ENCODE measurements at regions not wholly inside any gene's neighbourhood (a gene's known extent, or its start where the extent isn't known, plus 50 kb on each side); places are given as distances from the start of the nearest gene placed in this dataset.

DNA sequence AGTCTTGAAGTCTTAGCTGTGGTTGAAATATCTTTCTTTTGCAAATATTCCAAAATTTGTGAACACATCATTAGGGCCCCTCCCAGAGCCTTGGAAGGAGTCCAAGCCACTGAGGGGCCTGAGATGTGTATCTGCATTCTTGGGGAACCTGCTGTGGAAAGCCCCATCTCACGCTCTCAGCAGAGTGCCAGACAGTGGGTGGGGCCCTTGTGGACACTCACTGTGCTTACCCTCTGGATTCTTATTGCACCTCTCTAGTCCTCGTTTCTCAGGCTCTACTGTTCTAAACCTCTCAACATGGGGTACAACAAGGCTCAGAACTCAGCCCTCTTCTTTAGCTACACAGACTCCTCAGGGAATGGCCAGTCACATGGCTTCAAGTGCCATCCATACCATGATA lies 416.2 kb upstream of the CDH4 start:
- intact Hi-C loops (cut with DNase I), result no loop called here
- DNase-seq (ENCODE audit: low spot score), result no peak

DNA sequence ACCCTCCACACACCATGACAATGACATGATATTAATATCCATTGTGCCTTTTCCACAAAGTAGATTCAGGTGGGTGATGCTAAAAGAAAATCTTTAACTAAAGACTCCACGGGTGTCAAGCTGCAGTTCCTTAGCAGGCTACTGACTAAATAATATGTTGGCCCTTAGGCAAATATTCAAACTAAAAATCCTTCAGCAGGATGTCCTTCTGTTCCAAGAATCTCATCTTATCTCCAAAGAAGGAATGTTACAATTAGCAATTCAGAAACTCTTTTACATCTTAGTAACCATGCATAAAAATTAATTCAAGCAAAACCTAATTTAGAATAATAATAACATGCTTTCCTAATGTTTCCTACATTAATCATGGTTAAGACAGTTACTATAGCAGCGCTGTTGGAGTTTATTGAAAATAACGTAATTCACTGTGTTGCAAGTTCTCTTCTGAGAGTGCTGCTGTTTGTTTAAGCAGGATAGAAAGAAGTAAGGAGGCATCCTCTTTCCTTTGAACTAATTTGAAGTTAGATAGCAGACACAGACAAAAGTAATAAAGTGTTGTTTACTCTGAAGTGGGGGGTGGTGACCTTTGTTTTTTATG lies 414.8 kb upstream of the CDH4 start:
- no peak for DNase-seq (ENCODE audit: low spot score)
- intact Hi-C loops (cut with DNase I), result no loop called here

DNA sequence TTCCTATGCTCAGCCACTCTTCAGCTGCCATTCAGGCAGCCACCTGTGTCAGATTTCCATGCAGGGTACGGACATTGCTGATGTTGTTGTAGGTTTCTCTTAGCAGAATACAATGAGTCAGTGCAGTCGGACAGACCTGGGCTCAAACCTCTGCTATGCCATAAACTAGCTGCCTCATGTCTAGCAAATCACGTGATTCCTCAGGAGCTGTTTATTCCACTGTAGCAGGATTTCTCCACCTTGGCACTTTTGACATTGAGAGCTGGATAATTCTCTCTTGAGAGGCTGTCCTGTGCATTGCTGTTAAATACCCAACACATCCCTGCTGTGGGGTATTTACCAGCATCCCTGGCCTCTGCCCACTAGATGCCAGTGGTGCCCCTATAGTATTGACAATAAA lies 413.8 kb upstream of the CDH4 start:
- intact Hi-C loops (cut with DNase I), result no loop called here
- no peak for DNase-seq (ENCODE audit: low spot score)

DNA sequence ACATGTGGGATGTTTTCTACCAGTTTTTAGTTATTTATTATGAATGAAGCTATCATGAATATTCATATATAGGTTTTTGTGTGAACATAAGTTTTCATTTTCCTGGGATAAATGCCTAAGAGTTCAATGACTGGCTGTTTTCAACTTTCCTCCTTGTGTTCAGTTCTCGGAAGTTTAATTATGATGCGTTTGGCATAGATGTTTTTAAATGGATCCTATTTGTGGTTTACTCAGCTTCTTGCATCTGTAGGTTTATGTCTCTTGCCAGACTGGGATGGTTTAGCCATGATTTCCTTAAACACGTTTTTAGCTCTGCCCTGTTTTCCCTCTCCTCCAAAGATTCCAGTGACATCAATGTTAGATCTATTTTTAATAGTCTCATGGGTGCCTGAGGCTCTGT lies 411.1 kb upstream of the CDH4 start:
- DNase-seq (ENCODE audit: low spot score), result no peak
- intact Hi-C loops (cut with DNase I), result loop anchor here in 1 of 2 donors (10.0 kb wide), 1 partner anchor 294 kb away; no protein-coding TSS in a partner anchor

DNA sequence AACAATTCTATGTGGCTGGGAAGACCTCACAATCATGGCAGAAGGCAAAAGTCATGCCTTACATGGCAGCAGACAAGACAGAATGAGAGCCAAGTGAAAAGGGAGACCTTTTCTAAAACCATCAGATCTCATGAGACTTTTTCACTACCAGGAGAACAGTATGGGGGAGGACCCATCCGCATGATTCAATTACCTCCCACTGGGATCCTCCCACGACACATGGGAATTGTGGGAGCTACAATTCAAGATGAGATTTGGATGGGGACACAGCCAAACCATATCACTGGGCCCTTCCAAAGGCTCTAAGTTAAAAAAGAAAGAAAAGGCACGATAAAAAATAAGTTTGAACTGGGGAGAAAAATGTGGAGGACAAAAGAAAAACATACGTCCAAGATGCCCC lies 406.9 kb upstream of the CDH4 start:
- intact Hi-C loops (cut with DNase I), result loop anchor here in 1 of 2 donors (10.0 kb wide), 1 partner anchor 290 kb away; no protein-coding TSS in a partner anchor
- no peak for DNase-seq (ENCODE audit: low spot score)

DNA sequence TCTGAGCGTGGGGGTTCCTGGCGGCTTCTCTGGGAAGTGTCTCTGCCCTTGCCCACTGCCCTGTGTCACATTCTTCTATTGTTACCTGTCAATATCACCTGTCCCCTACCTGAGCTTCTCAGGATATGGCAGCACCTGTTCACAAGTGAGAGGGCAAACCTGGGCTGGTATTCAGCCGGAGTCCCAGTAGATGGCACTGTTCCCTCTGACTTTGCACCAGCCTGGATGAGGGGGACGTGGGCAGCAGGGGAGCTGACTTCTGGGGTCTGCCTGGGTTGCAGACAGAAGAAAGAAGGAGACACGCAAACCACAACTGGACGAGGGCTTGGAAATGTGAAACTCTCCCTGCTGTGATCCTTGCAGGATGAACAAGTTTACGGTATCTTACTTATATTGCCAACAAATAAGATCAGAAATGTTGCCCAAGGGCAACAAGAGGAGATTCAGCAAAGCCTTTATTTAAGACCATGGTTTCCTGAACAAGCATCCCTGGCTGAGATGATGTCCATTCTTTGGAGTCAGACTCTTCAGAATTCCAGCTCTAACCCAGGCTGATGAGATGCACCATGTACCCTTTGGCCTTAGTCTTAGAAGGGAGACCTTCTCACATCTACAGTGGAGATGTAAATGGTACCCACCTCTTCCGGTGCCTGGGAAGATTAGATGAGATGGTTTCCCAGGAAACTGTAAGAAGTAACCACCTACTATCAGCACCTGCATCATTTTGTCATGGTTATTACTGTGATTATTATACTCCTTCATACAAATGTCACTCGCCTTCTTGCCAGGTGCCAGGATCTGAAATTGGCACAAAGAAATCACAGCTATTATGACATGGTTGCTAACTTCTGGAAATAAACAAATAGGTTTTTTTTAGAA lies 400.0 kb upstream of the CDH4 start:
- no peak for DNase-seq (ENCODE audit: low spot score)
- intact Hi-C loops (cut with DNase I), result no loop called here

DNA sequence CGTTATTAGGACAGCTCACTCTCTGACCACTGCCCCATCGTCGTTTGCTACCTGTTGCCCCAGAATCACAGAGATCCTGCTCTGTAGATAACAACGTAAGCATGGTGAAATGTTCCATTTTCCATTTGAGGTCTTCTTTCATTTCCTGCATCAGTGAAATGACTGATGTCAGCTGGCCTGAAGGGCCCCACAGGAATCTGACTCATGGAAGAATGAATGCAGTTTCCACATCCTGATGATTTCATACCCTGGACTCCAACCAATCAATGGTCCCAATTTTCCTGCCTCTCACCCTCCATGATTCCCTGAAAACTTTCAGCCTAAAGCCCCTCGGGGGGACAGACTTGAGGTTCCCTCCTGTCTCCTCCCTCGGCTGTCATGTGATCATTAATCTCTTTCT lies 394.4 kb upstream of the CDH4 start:
- intact Hi-C loops (cut with DNase I), result no loop called here
- DNase-seq (ENCODE audit: low spot score), result no peak

DNA sequence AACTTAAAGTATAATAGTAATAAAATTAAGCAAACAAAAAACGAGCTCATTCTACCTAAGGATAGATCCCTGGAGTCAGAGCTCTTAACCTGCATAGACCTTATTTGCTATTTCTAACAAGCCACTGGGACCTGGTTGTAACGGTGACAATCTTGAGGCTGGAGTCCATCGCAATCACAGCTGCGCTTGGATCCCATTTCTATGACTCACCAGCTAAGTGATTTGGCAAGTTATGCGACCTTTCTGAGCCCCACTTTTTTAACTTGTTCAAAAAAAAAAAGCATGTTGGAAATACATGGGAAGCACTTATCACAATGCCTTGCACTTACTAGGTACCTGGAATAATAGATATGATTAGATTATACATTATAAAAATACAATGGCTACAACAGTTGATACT lies 389.5 kb upstream of the CDH4 start:
- intact Hi-C loops (cut with DNase I), result no loop called here
- DNase-seq (ENCODE audit: low spot score), result no peak

DNA sequence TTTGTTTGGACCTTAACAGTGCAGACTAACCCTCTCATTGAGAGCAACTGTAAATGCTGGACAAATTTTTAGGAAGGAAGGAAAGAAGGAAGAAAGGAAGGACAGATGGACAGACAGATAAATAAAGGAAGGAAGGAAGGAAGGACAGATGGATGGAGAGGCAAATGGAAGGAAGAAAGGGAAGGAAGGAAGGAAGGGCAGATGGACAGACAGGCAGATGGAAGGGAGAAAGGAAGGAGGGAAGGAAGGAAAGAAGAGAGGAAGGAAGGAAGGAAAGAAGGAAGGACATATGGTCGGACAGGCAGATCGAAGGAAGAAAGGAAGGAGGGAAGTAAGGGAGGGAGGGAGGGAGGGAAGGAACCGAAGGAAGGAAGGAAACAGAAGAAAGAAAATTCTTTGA lies 388.5 kb upstream of the CDH4 start:
- intact Hi-C loops (cut with DNase I), result no loop called here
- no peak for DNase-seq (ENCODE audit: low spot score)

DNA sequence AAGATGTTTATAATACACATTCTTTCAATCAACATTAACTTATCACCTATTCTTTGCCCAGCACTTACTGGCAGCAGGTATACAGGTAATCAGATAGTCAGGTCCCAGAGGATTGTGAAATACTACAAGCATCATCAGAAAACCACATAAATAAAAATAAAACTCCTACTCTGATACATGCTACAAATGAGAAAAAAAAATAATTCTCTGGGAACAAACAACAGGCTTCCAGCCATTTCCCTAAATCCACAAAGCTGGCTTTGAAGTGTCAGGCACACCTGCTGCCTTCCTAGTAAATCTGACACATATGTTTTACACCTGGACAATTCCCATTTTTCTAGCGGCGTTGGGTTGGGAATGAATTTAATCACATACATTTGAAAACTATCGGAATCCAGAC lies 384.5 kb upstream of the CDH4 start:
- no peak for DNase-seq (ENCODE audit: low spot score)
- intact Hi-C loops (cut with DNase I), result no loop called here

DNA sequence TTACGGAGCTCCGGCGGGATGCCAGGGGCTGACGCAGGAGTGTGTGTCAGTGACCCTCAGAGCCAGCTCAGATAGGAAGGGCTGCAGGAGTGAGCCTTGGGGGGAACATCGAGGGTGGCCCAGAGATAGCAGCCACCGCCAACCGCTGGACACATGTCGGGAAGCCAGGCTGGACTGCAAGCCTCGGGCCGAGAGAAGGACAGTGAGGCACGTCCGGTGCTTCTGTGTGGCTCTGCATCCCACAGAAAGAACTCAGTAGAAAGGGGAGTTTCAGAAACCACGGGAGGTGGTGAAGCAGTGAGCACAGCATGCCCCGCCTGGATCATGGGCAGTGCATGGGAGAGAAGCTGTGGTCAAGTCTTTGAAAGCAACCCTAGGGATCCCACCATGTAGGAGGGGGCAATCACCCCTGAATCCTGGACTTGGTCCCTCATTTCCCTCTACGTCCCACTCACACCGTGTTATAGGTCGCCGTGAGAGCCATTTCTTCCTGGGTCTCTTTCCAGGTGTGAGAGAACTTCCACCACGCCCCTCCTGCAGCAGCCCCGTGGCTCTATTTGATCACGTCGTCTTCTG lies 383.7 kb upstream of the CDH4 start:
- intact Hi-C loops (cut with DNase I), result no loop called here
- DNase-seq (ENCODE audit: low spot score), result no peak

DNA sequence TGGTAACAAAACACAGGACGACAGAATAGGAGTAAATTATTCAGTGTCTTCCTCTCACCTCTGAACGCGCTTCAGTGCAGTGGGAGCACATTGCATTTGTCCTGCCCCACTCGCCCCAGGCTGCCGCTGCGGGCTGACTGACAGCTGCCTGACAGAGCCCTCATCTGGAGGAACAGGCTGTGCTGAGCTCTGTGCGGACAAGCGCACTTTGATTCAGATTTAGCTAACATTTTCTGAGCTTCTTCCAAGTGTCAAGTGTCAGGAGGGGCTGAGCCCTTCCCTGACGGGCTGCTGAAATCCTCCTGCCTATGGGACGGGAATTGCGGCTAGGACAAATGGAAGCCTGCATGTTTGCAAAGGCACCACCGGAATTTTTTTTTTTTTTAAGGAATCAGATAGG lies 383.0 kb upstream of the CDH4 start:
- intact Hi-C loops (cut with DNase I), result no loop called here
- no peak for DNase-seq (ENCODE audit: low spot score)

DNA sequence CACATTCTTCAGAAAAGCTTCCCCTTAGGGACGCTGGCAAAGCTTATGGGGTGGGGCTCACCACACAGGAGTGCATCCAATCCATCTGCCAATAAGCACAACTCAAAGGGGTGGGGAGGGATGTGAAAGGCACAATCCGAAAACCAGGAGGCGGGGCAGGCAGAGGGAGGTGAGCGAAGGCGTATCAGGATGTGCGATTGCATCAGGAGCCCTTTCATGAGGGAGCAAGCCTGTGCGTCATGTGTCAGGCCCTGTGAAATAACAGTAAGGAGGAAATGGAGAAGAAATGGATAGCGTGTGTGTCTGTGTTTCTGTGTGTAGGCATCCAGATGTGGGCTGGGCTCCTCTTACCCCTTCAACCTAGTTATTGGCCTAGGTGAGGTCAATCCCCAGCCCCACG lies 382.4 kb upstream of the CDH4 start:
- no peak for DNase-seq (ENCODE audit: low spot score)
- intact Hi-C loops (cut with DNase I), result no loop called here

DNA sequence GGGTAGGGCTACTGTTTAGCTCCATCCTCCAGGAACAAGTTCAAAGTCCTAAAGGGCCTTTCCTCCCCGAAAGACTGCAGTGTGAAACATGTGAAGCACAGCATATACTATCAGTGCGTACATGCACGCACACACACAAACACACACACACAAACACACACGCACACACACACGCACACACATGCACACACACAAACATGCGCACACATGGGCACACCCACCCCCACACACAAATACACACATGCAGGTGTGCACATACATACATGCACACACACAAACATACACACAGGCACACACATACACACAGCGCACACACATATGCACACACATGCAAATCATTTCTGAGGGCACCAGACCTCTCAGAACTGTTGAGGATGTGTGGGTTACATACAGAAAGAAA lies 382.0 kb upstream of the CDH4 start:
- intact Hi-C loops (cut with DNase I), result no loop called here
- no peak for DNase-seq (ENCODE audit: low spot score)

DNA sequence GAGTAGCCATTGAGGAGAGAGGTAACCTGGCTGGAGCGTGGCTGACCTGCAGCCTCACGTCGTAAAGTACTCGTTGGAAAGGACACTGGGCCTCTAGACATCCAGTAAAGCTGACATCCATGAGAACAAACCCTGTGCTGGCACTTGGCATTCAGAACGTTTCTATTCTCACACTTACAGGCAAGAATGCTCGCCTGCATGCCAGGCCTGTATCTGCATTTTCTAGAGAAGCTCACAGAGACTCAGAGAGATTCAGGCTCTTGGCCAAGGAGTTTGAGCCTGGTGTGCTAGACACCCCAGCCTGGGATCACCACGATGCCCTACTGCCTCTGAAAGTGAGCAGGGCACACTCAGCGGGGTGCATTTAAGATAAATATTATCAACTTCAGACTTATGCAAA lies 379.8 kb upstream of the CDH4 start:
- intact Hi-C loops (cut with DNase I), result no loop called here
- DNase-seq (ENCODE audit: low spot score), result no peak

DNA sequence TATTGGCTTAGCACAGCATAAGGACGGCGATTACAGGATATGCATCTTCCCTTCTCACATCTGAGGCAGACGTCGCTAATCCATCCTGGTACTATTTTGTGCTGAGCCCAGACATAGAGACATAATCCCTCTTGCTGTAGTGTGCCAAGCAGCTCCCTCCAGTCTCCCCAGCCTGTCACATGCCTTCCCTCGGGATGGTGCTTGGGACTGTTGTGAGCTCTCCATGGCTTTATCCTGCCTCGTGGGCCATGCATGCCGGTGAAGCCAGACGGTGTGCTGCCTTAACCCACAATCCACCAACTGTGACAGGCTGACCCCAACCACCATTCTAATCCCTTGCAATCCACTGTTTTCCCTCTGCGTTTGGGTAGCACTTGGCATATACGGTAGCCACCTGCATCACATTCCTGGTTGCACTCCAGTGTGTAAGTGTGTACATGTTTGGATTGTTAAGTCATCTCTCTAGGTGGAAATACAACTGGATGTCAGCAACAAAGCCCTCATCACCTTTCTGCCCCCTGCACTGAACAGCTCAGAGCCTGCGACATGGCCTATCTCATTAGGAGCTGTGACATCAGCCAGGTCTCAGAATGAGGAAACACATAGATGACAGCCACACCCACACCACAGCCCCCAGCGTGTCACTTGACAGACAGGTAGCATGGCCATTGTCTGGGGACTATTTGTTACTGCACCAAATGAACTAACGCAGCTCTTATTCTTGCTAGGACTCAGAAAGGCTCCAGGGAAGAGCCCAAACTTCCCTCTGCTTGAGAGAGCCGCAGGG lies 374.8 kb upstream of the CDH4 start:
- DNase-seq (ENCODE audit: low spot score), result no peak
- intact Hi-C loops (cut with DNase I), result loop anchor here in 1 of 2 donors (5.0 kb wide), 1 partner anchor 1110 kb away; no protein-coding TSS in a partner anchor

DNA sequence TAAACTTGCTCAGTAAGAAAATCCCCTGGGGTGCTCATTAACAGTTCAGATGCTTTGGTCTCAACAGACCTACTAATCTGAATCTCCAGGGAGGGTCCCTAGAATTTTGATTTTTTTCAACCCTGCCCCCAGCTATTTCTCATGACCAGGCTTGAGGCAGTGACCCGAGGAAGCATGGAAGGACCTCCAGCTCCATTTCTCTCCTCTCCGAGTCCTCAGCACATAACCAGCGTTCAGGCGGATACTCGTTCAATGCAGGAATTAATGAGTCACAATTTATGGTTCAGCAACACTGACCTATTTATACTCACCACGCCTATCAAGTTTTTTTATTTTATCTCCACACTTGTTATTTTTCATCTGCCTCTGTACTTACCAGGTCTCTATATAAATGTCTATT lies 369.2 kb upstream of the CDH4 start:
- DNase-seq (ENCODE audit: low spot score), result no peak
- intact Hi-C loops (cut with DNase I), result no loop called here

DNA sequence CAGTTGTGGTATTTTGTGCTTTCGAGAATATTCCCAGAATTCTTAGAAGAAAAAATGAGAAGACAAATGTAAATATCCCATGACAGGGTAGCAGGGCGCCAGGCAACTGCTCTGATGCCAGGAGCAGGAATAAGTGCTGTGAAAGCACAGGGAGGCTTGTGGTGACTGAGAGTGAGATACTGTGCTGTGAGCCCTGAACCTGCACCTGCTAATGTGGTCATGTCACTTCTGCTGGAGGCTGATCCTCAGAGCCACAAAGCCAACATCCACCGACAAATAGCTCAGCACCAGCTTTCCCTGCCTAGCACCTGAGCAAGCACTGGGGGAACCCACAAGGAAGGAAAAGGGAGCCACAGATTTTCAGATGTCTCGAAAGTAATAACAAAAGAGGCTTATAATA lies 368.6 kb upstream of the CDH4 start:
- no peak for DNase-seq (ENCODE audit: low spot score)

DNA sequence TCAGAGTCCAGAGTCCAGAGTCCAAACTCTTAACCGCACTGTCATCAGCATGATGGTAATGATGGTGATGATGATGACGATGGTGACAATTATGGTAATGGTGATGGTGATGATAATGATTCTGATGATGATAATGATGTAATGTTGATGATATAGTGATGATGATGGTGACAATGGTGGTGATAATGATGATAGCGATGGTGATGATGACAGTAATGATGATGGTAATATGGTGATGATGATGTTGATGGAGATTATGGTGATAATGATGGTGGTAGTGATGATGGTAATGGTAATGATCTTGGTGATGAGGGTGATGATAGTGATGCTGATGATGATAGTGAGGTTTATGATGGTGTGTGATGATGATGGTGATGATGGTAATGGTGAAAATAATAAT lies 367.8 kb upstream of the CDH4 start:
- intact Hi-C loops (cut with DNase I), result no loop called here
- DNase-seq (ENCODE audit: low spot score), result no peak

More for the DNA sequence above, 368.6 kb upstream of the CDH4 start:
- intact Hi-C loops (cut with DNase I), result no loop called here

DNA sequence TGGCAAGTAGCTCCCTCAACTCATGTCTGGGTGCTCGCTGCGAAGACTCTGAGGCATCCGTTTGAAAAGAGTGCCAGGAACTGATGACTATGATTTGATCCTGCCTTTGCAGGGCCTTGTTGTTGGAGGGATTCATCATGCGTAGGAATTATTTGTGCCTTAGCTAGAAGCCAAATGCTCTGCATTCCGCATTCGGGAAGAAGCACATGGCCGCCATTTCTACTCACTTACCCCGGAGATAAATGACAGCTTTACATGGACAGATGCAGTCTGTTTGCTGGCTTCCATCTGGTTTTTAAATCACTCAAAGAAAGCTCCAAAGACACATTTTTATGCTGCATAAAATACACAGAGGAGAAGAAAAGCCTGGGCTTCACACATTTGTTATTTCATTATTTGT lies 363.3 kb upstream of the CDH4 start:
- intact Hi-C loops (cut with DNase I), result no loop called here
- no peak for DNase-seq (ENCODE audit: low spot score)

Measured in posterior vena cava (tissue), 2 donors.